ENCODE measurements at regions not wholly inside any gene's neighbourhood (a gene's known extent, or its start where the extent isn't known, plus 50 kb on each side); places are given as distances from the start of the nearest gene placed in this dataset.

GRCh38 chr10:62916141-62916603, 100.0 kb upstream of the EGR2 start:
- H3K9ac ChIP-seq (ENCODE audit: low read length), result no peak overlapping the region
- H3K4me1 ChIP-seq (ENCODE audit: control insufficient read depth, insufficient read depth, low read length), result peaks cover 6% of the 10 kb centered on the region
- H3K36me3 ChIP-seq (ENCODE audit: control insufficient read depth, insufficient read depth, low read length), result no peaks in the 10 kb centered on the region
- no peaks in the 10 kb centered on the region for H3K27me3 ChIP-seq (ENCODE audit: control insufficient read depth, insufficient read depth, low read length)
- H3K27ac ChIP-seq (ENCODE audit: low read depth, low read length), result no peak overlapping the region
- no peak overlapping the region for H3K4me3 ChIP-seq (ENCODE audit: low read length)

- Histone ChIP-seq H3K36me3 (ENCODE audit: control insufficient read depth, insufficient read depth, low read length) (no peaks in the 10 kb centered on the region), H3K27me3 (ENCODE audit: control insufficient read depth, insufficient read depth, low read length) (no peaks in the 10 kb centered on the region), H3K27ac (ENCODE audit: low read depth, low read length) (no peak overlapping the region), H3K4me1 (ENCODE audit: control insufficient read depth, insufficient read depth, low read length) (peaks cover 6% of the 10 kb centered on the region), H3K4me3 (ENCODE audit: low read length) (no peak overlapping the region), H3K9ac (ENCODE audit: low read length) (no peak overlapping the region)
Measured at GRCh38 chr10:62915158-62915557, 99.0 kb upstream of the EGR2 start.

GRCh38 chr10:62912086-62912485, 95.9 kb upstream of the EGR2 start:
- Histone ChIP-seq H3K27ac (ENCODE audit: low read depth, low read length) (no peak overlapping the region), H3K9ac (ENCODE audit: low read length) (no peak overlapping the region), H3K4me3 (ENCODE audit: low read length) (no peak overlapping the region)

GRCh38 chr10:62911210-62911963, 95.2 kb upstream of the EGR2 start:
- no peaks in the 10 kb centered on the region for H3K36me3 ChIP-seq (ENCODE audit: control insufficient read depth, insufficient read depth, low read length)
- no peak overlapping the region for H3K9ac ChIP-seq (ENCODE audit: low read length)
- H3K27ac ChIP-seq (ENCODE audit: low read depth, low read length), result no peak overlapping the region
- no peak overlapping the region for H3K4me3 ChIP-seq (ENCODE audit: low read length)
- peaks cover 6% of the 10 kb centered on the region for H3K4me1 ChIP-seq (ENCODE audit: control insufficient read depth, insufficient read depth, low read length)
- H3K27me3 ChIP-seq (ENCODE audit: control insufficient read depth, insufficient read depth, low read length), result no peaks in the 10 kb centered on the region

More at GRCh38 chr10:62912086-62912485, 95.9 kb upstream of the EGR2 start:
- Histone ChIP-seq H3K4me1 (ENCODE audit: control insufficient read depth, insufficient read depth, low read length) (peaks cover 6% of the 10 kb centered on the region), H3K27me3 (ENCODE audit: control insufficient read depth, insufficient read depth, low read length) (no peaks in the 10 kb centered on the region), H3K36me3 (ENCODE audit: control insufficient read depth, insufficient read depth, low read length) (no peaks in the 10 kb centered on the region)

- Histone ChIP-seq H3K36me3 (ENCODE audit: control insufficient read depth, insufficient read depth, low read length) (no peaks in the 10 kb centered on the region), H3K27me3 (ENCODE audit: control insufficient read depth, insufficient read depth, low read length) (no peaks in the 10 kb centered on the region), H3K27ac (ENCODE audit: low read depth, low read length) (no peak overlapping the region), H3K4me3 (ENCODE audit: low read length) (no peak overlapping the region), H3K9ac (ENCODE audit: low read length) (no peak overlapping the region), H3K4me1 (ENCODE audit: control insufficient read depth, insufficient read depth, low read length) (peaks cover 2% of the 10 kb centered on the region)
Measured at GRCh38 chr10:62907470-62908212, 91.5 kb upstream of the EGR2 start.

GRCh38 chr10:62904281-62904875, 88.2 kb upstream of the EGR2 start:
- Histone ChIP-seq H3K27ac (ENCODE audit: low read depth, low read length) (no peak overlapping the region), H3K9ac (ENCODE audit: low read length) (no peak overlapping the region), H3K36me3 (ENCODE audit: control insufficient read depth, insufficient read depth, low read length) (no peaks in the 10 kb centered on the region), H3K4me3 (ENCODE audit: low read length) (no peak overlapping the region), H3K27me3 (ENCODE audit: control insufficient read depth, insufficient read depth, low read length) (no peaks in the 10 kb centered on the region), H3K4me1 (ENCODE audit: control insufficient read depth, insufficient read depth, low read length) (peaks cover 2% of the 10 kb centered on the region)

- no peak overlapping the region for H3K4me3 ChIP-seq (ENCODE audit: low read length)
- peaks cover 2% of the 10 kb centered on the region for H3K4me1 ChIP-seq (ENCODE audit: control insufficient read depth, insufficient read depth, low read length)
- H3K9ac ChIP-seq (ENCODE audit: low read length), result no peak overlapping the region
- H3K36me3 ChIP-seq (ENCODE audit: control insufficient read depth, insufficient read depth, low read length), result no peaks in the 10 kb centered on the region
- no peak overlapping the region for H3K27ac ChIP-seq (ENCODE audit: low read depth, low read length)
- no peaks in the 10 kb centered on the region for H3K27me3 ChIP-seq (ENCODE audit: control insufficient read depth, insufficient read depth, low read length)
Measured at GRCh38 chr10:62903828-62904227, 87.7 kb upstream of the EGR2 start.

- Histone ChIP-seq H3K27me3 (ENCODE audit: control insufficient read depth, insufficient read depth, low read length) (no peaks in the 10 kb centered on the region), H3K4me3 (ENCODE audit: low read length) (no peak overlapping the region), H3K9ac (ENCODE audit: low read length) (no peak overlapping the region), H3K4me1 (ENCODE audit: control insufficient read depth, insufficient read depth, low read length) (peaks cover 2% of the 10 kb centered on the region), H3K36me3 (ENCODE audit: control insufficient read depth, insufficient read depth, low read length) (no peaks in the 10 kb centered on the region), H3K27ac (ENCODE audit: low read depth, low read length) (no peak overlapping the region)
Measured at GRCh38 chr10:62900829-62901571, 84.8 kb upstream of the EGR2 start.

- no peaks in the 10 kb centered on the region for H3K4me1 ChIP-seq (ENCODE audit: control insufficient read depth, insufficient read depth, low read length)
- no peak overlapping the region for H3K4me3 ChIP-seq (ENCODE audit: low read length)
- no peak overlapping the region for H3K27ac ChIP-seq (ENCODE audit: low read depth, low read length)
- no peaks in the 10 kb centered on the region for H3K36me3 ChIP-seq (ENCODE audit: control insufficient read depth, insufficient read depth, low read length)
- H3K9ac ChIP-seq (ENCODE audit: low read length), result no peak overlapping the region
- no peaks in the 10 kb centered on the region for H3K27me3 ChIP-seq (ENCODE audit: control insufficient read depth, insufficient read depth, low read length)
Measured at GRCh38 chr10:62899311-62899710, 83.1 kb upstream of the EGR2 start.

- Histone ChIP-seq H3K4me1 (ENCODE audit: control insufficient read depth, insufficient read depth, low read length) (no peaks in the 10 kb centered on the region), H3K36me3 (ENCODE audit: control insufficient read depth, insufficient read depth, low read length) (no peaks in the 10 kb centered on the region), H3K27ac (ENCODE audit: low read depth, low read length) (no peak overlapping the region), H3K4me3 (ENCODE audit: low read length) (no peak overlapping the region), H3K27me3 (ENCODE audit: control insufficient read depth, insufficient read depth, low read length) (no peaks in the 10 kb centered on the region), H3K9ac (ENCODE audit: low read length) (no peak overlapping the region)
Measured at GRCh38 chr10:62895063-62895462, 78.9 kb upstream of the EGR2 start.

- H3K9ac ChIP-seq (ENCODE audit: low read length), result no peak overlapping the region
- no peak overlapping the region for H3K4me3 ChIP-seq (ENCODE audit: low read length)
- no peaks in the 10 kb centered on the region for H3K27me3 ChIP-seq (ENCODE audit: control insufficient read depth, insufficient read depth, low read length)
- H3K4me1 ChIP-seq (ENCODE audit: control insufficient read depth, insufficient read depth, low read length), result no peaks in the 10 kb centered on the region
- no peak overlapping the region for H3K27ac ChIP-seq (ENCODE audit: low read depth, low read length)
- H3K36me3 ChIP-seq (ENCODE audit: control insufficient read depth, insufficient read depth, low read length), result no peaks in the 10 kb centered on the region
Measured at GRCh38 chr10:62894156-62894555, 78.0 kb upstream of the EGR2 start.

- H3K27me3 ChIP-seq (ENCODE audit: control insufficient read depth, insufficient read depth, low read length), result no peaks in the 10 kb centered on the region
- no peaks in the 10 kb centered on the region for H3K4me1 ChIP-seq (ENCODE audit: control insufficient read depth, insufficient read depth, low read length)
- H3K4me3 ChIP-seq (ENCODE audit: low read length), result no peak overlapping the region
- H3K27ac ChIP-seq (ENCODE audit: low read depth, low read length), result no peak overlapping the region
- H3K36me3 ChIP-seq (ENCODE audit: control insufficient read depth, insufficient read depth, low read length), result no peaks in the 10 kb centered on the region
- H3K9ac ChIP-seq (ENCODE audit: low read length), result no peak overlapping the region
Measured at GRCh38 chr10:62893036-62893435, 76.9 kb upstream of the EGR2 start.
